Tongue (tissue), 1 donor: ENCODE measurements at regions not wholly inside any gene's neighbourhood (a gene's known extent, or its start where the extent isn't known, plus 50 kb on each side); places are given as distances from the start of the nearest gene placed in this dataset.
"Not testable (repeated sequence)": the region's sequence is repeated elsewhere in the genome, so short reads cannot be mapped to it uniquely, and the experiment has no call there.

Source experiments
- DNase-seq: peaks from one replicate; pipeline ENCODE4 v3.0.0-alpha.2; 2015

GRCh38 chr17:22138861-22139469 lies 446.6 kb downstream of the KCNJ18 start:
- DNase-seq = no peak

- DNase-seq = no peak
These were observed 449.8 kb downstream of the KCNJ18 start for GRCh38 chr17:22142091-22142490.

- DNase-seq = no peak
These were observed 453.4 kb downstream of the KCNJ18 start for GRCh38 chr17:22145605-22146178.

DNA sequence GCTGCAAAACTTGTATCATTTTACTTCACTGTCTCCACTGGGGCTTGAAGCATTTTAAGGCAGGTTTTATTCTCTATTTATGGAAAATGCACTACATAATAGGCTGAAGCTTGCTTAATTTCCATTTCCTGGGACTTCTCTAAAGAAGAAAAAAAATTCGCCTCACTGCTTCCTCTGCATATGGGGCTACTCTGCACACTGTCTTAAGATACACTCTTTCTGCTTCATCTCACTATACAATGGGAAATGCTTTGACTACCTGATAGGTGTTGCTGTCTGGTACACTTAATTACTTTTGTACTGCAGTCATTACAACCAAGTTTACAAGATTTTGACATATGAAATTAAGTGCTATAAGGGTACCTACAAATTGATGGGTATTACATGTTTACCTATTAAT lies 466.0 kb downstream of the KCNJ18 start:
- DNase-seq = no peak

DNA sequence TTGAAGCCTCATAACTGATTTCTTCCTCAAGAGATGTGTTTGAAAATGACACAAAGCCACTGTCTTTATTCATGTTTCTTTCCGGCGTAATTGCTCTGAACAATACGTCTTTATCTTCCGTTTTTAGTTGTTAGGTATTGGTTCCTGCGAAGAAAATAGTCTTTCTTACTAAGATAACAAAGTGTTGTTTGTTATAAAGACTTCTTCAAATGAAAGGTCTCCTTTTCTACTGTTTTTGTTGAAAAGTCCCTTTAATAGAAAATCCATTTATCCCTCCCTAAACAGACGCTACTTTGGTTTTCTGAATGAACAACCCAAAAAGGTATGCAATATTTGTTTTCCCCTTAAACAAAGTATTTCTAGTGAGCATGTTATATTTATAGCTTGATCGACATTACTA lies 469.1 kb downstream of the KCNJ18 start:
- DNase-seq = no peak

GRCh38 chr17:22171631-22172030 lies 479.3 kb downstream of the KCNJ18 start:
- no peak for DNase-seq

GRCh38 chr17:22193113-22193512 lies 500.8 kb downstream of the KCNJ18 start:
- no peak for DNase-seq

DNA sequence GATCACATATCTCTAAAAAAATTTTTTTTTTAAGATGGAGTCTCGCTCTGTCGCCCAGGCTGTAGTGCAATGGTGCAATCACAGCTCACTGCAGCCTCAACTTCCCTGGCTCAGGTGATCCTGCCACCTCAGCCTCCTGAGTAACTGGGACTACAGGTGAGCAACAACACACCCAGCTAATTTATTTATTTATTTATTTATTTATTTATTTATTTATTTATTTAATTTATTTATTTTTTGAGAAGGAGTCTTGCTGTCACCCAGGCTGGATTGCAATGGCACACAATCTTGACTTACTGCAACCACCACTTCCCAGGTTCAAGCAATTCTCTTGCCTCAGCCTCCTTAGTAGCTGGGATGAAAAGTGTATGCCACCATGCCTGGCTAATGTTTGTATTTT lies 507.9 kb downstream of the KCNJ18 start:
- DNase-seq = not testable (repeated sequence)

GRCh38 chr17:22202702-22203101 lies 510.4 kb downstream of the KCNJ18 start:
- DNase-seq = no peak

DNA sequence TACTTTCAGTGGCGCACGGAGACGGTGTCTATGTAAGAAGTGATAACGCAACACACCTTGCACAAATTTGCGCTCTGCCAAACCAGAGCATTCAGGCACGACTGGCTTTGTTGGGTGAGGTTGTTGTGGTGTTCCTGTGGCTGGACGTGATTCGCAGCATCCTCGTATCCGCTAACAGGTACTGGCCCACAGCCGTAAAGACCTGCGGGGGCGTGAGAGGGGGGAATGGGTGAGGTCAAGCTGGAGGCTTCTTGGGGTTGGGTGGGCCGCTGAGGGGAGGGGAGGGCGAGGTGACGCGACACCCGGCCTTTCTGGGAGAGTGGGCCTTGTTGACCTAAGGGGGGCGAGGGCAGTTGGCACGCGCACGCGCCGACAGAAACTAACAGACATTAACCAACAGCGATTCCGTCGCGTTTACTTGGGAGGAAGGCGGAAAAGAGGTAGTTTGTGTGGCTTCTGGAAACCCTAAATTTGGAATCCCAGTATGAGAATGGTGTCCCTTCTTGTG lies 510.9 kb downstream of the KCNJ18 start:
- DNase-seq = no peak

DNA sequence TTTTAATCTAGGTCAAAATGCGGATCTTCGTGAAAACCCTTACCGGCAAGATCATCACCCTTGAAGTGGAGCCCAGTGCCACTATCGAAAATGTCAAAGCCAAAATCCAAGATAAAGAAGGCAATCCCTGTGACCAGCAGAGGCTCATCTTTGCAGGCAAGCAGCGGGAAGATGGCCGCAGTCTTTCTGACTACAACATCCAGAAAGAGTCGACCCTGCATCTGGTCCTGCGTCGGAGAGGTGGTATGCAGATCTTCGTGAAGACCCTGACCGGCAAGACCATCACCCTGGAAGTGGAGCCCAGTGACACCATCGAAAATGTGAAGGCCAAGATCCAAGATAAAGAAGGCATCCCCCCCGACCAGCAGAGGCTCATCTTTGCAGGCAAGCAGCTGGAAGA lies 511.8 kb downstream of the KCNJ18 start:
- DNase-seq = not testable (repeated sequence)

GRCh38 chr17:22210212-22210611 lies 517.9 kb downstream of the KCNJ18 start:
- DNase-seq = not testable (repeated sequence)

- not testable (repeated sequence) for DNase-seq
These were observed 520.8 kb downstream of the KCNJ18 start for GRCh38 chr17:22213169-22213568.

GRCh38 chr17:22217135-22217534 lies 524.8 kb downstream of the KCNJ18 start:
- DNase-seq = no peak

DNA sequence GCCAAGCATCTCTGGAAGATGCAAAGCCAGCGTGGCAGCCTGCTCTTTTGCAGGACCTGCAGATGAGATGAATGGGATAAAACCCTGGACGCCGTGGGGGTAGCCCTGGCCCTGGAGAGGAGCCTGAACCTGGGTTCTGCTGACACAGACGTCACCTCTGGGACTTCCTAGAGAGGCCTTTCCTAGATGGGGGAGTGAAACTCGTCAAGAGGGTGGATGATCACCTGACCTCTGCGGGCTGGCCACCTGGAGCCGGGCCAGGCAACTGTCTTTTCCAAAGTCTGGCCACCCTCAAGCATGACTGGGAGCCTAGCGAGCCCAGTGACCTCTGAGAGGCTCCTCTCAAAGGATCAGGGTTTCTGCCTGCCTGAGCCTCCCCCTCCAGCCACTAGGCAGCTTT lies 529.0 kb downstream of the KCNJ18 start:
- DNase-seq = no peak

DNA sequence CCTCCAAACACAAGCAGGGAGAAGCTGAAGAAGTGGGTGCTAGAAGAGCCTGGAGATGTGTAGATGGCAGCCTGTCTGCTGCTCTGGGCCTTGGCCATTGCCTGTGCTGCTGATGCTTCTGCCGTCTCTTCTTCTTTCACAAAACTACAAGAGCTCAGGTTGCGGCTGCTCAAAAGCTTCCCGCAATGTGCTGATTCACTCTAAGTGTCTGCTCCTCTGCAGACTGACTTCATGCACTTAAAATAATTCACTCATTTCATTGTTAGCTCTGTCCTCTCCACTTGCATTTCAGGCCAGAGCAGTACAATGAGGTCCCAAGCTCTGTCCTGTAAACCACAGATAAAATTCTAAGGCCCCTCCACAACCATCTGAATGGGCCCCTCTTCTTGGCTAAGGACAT lies 534.2 kb downstream of the KCNJ18 start:
- not testable (repeated sequence) for DNase-seq

DNA sequence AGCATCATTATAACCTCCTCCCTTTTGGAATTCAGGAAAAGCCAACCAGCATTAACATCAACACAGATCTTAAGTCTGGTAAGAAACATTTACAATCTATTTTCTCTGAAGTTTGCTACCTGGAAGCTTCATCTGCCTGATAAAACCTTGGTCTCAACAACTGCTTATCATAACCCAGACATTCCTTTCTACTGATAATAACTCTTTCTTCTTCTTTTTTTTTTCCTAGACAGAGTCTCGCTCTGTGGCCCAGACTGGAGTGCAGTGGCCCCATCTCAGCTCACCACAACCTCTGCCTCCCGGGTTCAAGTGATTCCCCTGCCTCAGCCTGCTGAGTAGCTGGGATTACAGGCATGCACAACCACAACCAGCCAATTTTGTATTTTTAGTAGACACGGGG lies 534.6 kb downstream of the KCNJ18 start:
- DNase-seq = not testable (repeated sequence)

DNA sequence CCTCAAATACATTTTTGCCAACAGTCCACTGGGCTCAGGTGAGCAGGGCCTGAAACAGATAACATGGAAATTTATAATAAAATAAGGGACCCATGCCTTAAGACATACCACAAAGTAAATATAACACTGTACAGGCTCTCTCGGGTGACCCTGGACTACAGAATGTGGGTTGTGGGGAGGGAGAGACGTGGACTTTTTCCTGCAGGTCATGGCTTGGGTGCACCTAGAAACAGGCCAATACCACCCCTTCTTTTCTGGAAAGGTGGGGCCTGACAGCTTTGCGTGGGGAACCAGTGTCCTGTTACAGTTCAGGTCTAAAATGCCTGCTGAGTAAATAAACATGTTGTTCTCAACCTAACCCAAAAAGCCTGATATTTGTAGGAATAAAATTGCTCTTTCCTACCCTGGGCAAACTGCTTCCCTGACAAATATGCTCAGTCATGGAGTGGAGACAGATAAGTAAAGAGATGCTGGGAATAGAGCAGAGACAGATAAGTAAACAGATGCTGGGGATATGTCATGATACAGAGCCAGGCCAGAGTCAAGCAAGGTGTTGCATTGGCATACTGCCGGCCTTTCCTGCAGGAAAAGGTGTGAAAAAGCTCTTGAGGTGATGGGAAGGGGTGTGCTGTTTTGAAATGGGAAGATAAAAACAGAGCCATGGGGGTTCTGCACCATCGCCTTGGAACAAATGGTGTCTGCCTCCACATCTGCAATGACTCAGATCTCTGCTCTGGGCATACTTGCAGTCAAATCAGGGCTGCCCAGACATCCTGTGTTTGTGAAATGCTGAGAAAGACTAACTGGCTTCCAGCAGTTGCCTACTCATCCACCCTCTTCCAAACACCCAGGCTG lies 535.6 kb downstream of the KCNJ18 start:
- DNase-seq = not testable (repeated sequence)

DNA sequence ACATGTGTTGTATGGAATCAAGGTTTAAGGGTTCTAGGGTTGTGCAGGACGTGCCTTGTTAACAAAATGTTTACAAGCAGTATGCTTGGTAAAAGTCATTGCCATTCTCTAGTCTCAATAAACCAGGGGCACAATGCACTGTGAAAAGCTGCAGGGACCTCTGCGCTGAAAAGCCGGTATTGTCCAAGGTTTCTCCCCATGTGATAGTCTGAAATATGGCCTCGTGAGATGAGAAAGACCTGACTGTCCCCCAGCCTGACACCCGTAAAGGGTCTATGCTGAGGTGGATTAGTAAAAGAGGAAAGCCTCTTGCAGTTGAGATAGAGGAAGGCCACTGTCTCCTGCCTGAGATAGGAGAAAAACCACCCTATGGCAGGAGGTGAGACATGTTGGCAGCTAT lies 537.5 kb downstream of the KCNJ18 start:
- not testable (repeated sequence) for DNase-seq

DNA sequence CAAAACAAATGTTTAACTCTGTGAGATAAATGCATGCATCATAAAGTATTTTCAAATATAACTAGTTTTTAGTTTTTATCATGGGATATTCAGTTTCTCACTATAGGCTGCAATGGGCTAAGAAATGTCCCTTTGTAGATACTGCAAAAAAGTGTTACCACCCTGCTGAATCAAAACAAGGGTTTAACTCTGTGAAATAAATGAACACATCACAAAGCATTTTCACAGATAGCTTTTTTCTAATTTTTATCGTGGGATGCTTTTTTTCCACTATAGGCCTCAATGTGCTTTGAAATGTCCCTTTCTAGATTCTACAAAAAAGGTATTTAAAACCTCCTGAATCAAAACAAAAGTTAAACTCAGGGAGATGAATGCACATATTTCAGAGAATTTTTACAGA lies 541.1 kb downstream of the KCNJ18 start:
- no peak for DNase-seq

DNA sequence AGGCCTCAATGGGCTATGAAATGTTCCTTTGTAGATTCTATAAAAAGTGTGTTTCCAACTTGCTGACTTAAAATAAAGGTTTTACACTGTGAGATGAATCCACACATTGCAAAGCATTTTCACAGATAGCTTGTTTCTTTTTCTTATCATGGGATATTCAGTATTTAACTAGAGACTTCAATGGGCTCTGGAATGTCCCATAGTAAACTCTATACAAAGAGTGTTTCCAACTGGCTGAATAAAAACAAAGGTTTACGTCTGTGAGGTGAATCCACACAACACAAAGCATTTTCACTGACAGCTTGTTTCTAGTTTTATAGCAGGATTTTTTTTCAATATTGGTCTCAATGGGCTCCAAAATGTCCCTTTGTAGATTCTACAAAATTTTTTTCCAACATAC lies 550.1 kb downstream of the KCNJ18 start:
- DNase-seq = no peak

- no peak for DNase-seq
These were observed 559.2 kb downstream of the KCNJ18 start for GRCh38 chr17:22251498-22251897.

- no peak for DNase-seq
These were observed 560.7 kb downstream of the KCNJ18 start for GRCh38 chr17:22253007-22253406.
